Keratinocyte (primary cell): ENCODE measurements at regions not wholly inside any gene's neighbourhood (a gene's known extent, or its start where the extent isn't known, plus 50 kb on each side); places are given as distances from the start of the nearest gene placed in this dataset.

ENCODE experiments used
- CTCF ChIP-seq, 3 experiments: IDR thresholded peaks in 1 of 3; conservative IDR thresholded peaks in 1 of 3; optimal IDR thresholded peaks in 1 of 3; 2 replicates in 2 of 3; 3 replicates in 1 of 3; pipeline versions ENCODE3 to v1.5.1; 2011; ENCODE audit warnings: low read length in 3 of 3, mild to moderate bottlenecking in 3 of 3, moderate library complexity in 2 of 3, control low read depth in 1 of 3, inconsistent platforms in 1 of 3; ENCODE audit not compliant: insufficient read depth in 2 of 3; ENCODE audit errors: extremely low read depth in 1 of 3
- EZH2 ChIP-seq: IDR thresholded peaks from one replicate; pipeline ENCODE4 v1.6.1; 2012; ENCODE audit warnings: inconsistent platforms, mild to moderate bottlenecking, low read length, moderate library complexity

DNA sequence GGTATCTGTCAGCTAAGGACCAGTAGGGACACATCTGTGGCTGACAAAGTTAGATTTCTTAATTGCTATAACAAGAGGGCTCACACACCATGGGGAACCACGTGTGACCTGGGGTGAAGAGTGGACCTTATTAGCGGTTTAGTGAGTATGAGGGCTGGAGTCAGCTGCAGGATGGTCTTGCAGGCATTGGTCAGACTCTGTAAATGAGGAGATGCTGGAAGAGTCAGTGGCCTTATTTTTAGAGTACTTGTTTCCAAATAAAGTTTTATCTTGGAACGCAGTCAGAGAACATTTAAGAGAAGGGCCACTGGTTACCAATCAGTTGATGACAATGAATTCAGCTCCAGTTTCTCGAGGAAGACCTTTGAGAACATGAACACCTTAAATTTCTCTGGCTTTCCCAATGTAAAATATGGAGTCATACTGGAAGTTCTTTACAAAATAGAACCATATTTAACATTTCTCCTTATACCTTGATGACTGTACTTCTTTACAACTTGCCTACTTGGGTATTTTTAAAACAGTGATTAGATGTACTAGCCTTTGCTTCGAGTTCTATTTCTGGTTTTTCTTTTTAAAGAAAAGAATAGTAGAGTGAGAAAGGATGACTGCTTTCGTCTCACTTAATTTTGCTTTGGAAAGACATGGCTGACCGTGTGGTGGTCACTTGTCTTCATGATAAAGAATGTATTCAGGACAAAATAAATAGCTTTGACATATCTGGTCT is 185.9 kb upstream of the S1PR3 start:
- TF ChIP-seq CTCF (optimal IDR thresholded peaks at IDR 0.05 in 1 of 3, IDR thresholded peaks at IDR 0.05 in 1 of 3, conservative IDR thresholded peaks at IDR 0.05 in 1 of 3; ENCODE audit: extremely low read depth in 1 of 3, insufficient read depth in 2 of 3, low read length in 3 of 3) (no peak), EZH2 (no peak)
